ENCODE measurements at regions not wholly inside any gene's neighbourhood (a gene's known extent, or its start where the extent isn't known, plus 50 kb on each side); places are given as distances from the start of the nearest gene placed in this dataset.
"Not testable (repeated sequence)": the region's sequence is repeated elsewhere in the genome, so short reads cannot be mapped to it uniquely, and the experiment has no call there.

DNA sequence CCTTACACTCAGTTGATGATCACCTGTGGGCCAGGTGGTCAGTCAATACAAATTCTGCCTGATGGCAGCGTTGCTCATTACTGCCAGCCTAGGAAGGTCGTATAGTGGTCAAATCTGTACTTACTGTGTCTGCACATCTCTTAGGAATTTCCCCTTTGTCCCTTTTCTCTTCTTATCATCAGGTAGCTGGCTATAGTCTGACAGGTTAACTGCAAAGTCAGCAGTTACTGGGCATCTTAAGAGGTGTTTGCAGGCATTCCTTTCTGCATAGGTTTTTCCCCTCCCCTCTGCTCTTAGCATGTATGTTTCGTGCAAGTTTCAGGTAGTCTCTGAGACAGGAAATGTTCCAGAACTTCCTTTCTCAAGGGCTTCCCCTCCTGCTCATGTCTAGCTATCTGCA lies 298.7 kb downstream of the LRRIQ3 start:
- no peak overlapping the region for H3K4me3 Mint-ChIP-seq
- peaks cover 0 to 6% (median 4%) of the 10 kb centered on the region in 6 donors for H3K9me3 Mint-ChIP-seq
- H3K36me3 Mint-ChIP-seq, result no peaks in the 10 kb centered on the region
- no peak for DNase-seq
- no peaks in the 10 kb centered on the region for H3K27me3 Mint-ChIP-seq (ENCODE audit: low read depth in 3 of 3)
- no peak overlapping the region for H3K27ac Mint-ChIP-seq
- no peaks in the 10 kb centered on the region for H3K4me1 Mint-ChIP-seq

DNA sequence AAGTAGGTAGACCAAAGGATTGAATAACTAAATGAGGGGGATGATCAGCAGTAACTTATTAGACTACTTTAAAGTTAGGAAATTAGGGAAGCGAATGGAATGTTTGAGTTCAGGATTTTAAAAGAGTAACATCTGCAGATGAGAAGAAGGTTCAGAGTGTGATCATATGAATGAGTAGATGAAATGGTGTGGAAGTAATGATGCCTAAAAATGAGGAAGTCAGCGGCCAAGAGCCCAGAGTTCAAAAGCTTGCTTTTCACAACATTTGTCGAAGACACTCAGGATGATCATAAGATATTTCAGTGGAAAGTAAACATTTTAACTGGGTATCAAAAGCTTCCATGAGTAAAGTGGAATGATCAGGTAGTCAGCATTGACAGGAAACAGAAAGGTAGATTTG lies 299.4 kb downstream of the LRRIQ3 start:
- Mint-ChIP-seq H3K4me1 (no peaks in the 10 kb centered on the region), H3K36me3 (no peaks in the 10 kb centered on the region), H3K4me3 (no peak overlapping the region), H3K27me3 (ENCODE audit: low read depth in 3 of 3) (no peaks in the 10 kb centered on the region), H3K27ac (no peak overlapping the region), H3K9me3 (peaks cover 0 to 6% (median 4%) of the 10 kb centered on the region in 6 donors)
- no peak for DNase-seq

DNA sequence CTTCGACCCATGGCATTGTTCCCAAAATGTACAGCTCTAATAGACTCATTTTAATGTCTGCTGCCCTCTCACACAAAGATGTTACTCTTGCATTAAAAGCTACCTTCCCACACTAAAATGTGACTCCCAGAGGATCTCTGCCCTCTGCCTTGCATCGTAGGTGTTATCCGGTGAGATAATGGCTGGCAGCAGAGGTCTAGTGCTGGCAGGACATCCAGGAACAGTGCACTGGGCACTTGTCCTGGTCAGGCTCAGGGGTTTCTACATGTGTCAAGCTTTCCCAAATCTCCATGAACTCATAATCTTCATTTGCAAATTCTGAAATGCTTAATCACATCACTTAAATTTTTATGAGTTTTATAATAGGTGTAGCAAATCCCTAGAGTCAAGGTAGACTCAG lies 310.6 kb downstream of the LRRIQ3 start:
- Mint-ChIP-seq H3K4me3 (no peak overlapping the region), H3K27ac (no peak overlapping the region), H3K36me3 (no peaks in the 10 kb centered on the region), H3K4me1 (no peaks in the 10 kb centered on the region), H3K27me3 (ENCODE audit: low read depth in 3 of 3) (peaks cover 0 to 2% (median 0%) of the 10 kb centered on the region in 3 donors), H3K9me3 (peaks cover 0 to 20% (median 7%) of the 10 kb centered on the region in 6 donors)
- no peak for DNase-seq

DNA sequence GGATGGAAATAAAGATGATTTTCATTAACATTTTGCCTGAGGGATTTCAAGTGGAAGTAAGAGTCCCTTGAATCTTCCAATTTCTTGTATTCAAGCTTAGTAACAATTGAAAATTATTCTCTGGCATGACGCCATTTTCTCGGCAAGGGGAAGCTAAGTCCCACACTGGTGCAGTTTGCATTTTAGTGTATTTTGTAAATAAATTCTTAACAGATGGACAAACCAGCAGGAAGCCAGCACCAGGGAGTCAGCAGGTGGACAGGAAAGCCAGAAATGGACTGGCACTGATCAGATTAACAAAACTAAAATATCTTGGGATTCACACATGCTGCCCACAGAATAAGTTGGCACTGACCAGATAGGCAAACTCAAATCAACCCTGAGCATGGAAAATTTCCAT lies 311.3 kb downstream of the LRRIQ3 start:
- no peaks in the 10 kb centered on the region for H3K36me3 Mint-ChIP-seq

DNA sequence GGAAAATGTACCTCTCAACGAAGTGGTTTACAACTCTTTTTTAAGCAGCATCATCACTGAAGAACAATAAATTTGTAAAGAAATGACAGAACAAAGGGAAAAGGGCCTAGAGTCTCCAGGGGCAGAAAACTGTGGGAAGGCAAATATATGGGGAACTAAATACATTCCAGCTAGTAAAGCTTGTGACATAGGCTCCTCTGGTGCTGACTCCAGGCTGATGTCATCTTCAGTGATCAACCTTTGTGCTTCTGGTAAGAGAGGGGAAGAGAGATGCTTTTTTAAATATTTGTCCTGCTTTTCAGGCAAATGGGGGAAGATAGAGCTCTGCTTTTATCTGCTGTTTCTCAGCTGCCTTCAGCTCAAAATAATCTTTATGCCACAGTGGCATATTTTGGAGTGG lies 323.2 kb downstream of the LRRIQ3 start:
- H3K27ac Mint-ChIP-seq, result no peak overlapping the region
- H3K4me3 Mint-ChIP-seq, result no peak overlapping the region
- H3K36me3 Mint-ChIP-seq, result no peaks in the 10 kb centered on the region
- peaks cover 0 to 1% (median 0%) of the 10 kb centered on the region in 3 donors for H3K27me3 Mint-ChIP-seq (ENCODE audit: low read depth in 3 of 3)
- DNase-seq, result no peak
- peaks cover 3 to 14% (median 9%) of the 10 kb centered on the region in 6 donors for H3K9me3 Mint-ChIP-seq
- no peaks in the 10 kb centered on the region for H3K4me1 Mint-ChIP-seq

More for the DNA sequence above, 311.3 kb downstream of the LRRIQ3 start:
- H3K4me3 Mint-ChIP-seq, result no peak overlapping the region
- H3K27me3 Mint-ChIP-seq (ENCODE audit: low read depth in 3 of 3), result peaks cover 0 to 2% (median 0%) of the 10 kb centered on the region in 3 donors
- no peaks in the 10 kb centered on the region for H3K4me1 Mint-ChIP-seq
- no peak overlapping the region for H3K27ac Mint-ChIP-seq
- peaks cover 0 to 20% (median 7%) of the 10 kb centered on the region in 6 donors for H3K9me3 Mint-ChIP-seq
- DNase-seq, result no peak

DNA sequence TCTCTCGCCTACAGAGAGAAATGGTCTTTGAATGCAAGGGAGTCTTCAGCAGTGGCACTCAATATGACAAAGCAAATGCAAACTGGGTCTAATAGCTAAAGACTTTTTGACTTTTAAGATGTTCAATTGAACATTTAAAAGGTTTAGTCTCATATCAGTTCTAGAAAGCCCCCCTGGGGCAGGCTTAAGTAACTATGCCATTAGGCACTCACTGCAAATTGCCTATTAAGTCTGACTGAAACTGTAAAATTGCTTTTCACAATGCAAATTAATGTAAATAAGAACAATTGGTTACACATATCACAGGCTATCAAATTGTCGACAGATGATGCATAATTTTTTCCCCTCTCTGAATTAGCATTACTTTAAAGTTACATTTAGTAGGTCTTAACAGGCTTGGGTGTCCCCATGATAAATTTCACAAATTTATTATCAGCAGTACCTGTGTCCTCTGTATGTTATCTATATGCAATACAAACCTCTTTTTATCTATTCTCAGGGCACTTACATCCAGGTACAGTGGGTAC lies 329.1 kb downstream of the LRRIQ3 start:
- H3K27ac Mint-ChIP-seq, result no peak overlapping the region
- DNase-seq, result no peak
- H3K27me3 Mint-ChIP-seq (ENCODE audit: low read depth in 3 of 3), result peaks cover 0 to 4% (median 0%) of the 10 kb centered on the region in 3 donors
- peaks cover 0 to 13% (median 10%) of the 10 kb centered on the region in 6 donors for H3K9me3 Mint-ChIP-seq
- no peaks in the 10 kb centered on the region for H3K4me1 Mint-ChIP-seq
- peaks cover 0 to 3% (median 0%) of the 10 kb centered on the region in 3 donors for H3K36me3 Mint-ChIP-seq
- H3K4me3 Mint-ChIP-seq, result no peak overlapping the region

DNA sequence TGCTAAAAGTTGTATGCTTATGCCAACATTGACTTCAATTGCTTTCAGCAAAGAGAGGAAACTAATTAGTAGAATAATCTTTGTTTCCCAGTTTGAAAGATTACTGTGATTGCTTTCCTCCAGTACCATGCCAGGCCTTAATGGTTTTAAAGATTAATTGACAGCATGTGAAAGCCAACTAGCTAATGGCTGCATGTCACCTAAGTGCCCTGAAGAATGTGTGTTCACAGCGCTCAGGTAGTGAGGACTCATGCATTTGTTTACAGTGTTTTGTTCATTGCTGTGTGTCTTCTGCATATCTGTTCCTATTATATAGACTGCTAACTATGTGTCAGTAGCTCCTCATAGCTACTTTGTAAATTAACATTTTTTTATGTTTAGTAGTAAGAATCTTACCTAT lies 335.6 kb downstream of the LRRIQ3 start:
- Mint-ChIP-seq H3K27ac (no peak overlapping the region), H3K27me3 (ENCODE audit: low read depth in 3 of 3) (peaks cover 0 to 1% (median 0%) of the 10 kb centered on the region in 3 donors), H3K4me3 (no peak overlapping the region)

DNA sequence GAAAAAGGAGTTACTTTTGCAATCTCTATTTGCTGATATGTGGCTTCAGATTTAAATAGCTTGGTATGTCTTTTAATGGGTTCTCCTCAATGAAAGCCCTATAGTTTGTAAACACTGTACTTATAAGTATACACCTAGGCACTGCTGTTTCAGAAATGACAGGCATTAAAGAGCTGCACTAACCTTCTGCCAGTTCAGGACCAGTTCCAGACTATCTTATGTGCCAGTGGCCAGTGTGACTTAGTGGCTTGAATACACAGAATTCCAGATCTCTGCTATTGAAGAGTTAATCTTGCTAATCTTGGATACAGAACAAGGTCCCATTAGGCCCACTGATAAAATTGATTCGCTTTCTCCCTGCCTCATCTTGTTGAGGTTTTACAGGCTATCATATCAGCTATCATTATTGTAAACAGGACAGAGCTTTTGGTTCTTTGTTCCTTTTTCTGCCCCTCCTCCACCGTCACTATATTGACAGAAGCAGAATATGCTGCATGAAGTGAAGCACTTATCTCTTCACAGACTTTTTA lies 337.5 kb downstream of the LRRIQ3 start:
- no peaks in the 10 kb centered on the region for H3K36me3 Mint-ChIP-seq
- H3K4me3 Mint-ChIP-seq, result no peak overlapping the region
- H3K4me1 Mint-ChIP-seq, result no peaks in the 10 kb centered on the region
- peaks cover 0 to 1% (median 0%) of the 10 kb centered on the region in 3 donors for H3K27me3 Mint-ChIP-seq (ENCODE audit: low read depth in 3 of 3)
- no peak overlapping the region for H3K27ac Mint-ChIP-seq
- DNase-seq, result no peak
- H3K9me3 Mint-ChIP-seq, result peaks cover 0 to 19% (median 8%) of the 10 kb centered on the region in 6 donors

More for the DNA sequence above, 335.6 kb downstream of the LRRIQ3 start:
- no peak for DNase-seq
- Mint-ChIP-seq H3K9me3 (peaks cover 0 to 29% (median 10%) of the 10 kb centered on the region in 6 donors), H3K4me1 (no peaks in the 10 kb centered on the region), H3K36me3 (peaks cover 0 to 3% (median 0%) of the 10 kb centered on the region in 3 donors)

DNA sequence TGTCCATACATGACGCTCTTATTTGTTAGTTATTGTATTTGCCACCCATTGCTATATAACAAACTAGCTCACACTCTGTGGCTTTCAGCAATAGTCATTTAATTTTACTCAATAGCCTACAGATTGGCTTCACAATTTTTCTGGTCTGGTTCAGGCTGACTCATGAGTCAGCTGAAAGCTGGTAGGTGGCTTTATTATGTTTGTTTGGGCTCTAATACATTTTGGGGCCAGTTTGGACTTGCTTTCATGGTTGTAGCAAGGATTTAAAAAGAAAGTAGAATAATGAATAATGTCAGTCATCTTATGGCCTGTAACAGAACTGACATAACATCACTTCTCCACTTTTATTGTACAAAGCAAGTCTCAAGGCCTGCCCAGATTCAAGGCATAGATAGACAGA lies 338.7 kb downstream of the LRRIQ3 start:
- no peak for DNase-seq
- no peak overlapping the region for H3K27ac Mint-ChIP-seq
- peaks cover 0 to 24% (median 8%) of the 10 kb centered on the region in 6 donors for H3K9me3 Mint-ChIP-seq
- H3K4me1 Mint-ChIP-seq, result no peaks in the 10 kb centered on the region
- no peaks in the 10 kb centered on the region for H3K36me3 Mint-ChIP-seq
- peaks cover 0 to 1% (median 0%) of the 10 kb centered on the region in 3 donors for H3K27me3 Mint-ChIP-seq (ENCODE audit: low read depth in 3 of 3)
- H3K4me3 Mint-ChIP-seq, result no peak overlapping the region

DNA sequence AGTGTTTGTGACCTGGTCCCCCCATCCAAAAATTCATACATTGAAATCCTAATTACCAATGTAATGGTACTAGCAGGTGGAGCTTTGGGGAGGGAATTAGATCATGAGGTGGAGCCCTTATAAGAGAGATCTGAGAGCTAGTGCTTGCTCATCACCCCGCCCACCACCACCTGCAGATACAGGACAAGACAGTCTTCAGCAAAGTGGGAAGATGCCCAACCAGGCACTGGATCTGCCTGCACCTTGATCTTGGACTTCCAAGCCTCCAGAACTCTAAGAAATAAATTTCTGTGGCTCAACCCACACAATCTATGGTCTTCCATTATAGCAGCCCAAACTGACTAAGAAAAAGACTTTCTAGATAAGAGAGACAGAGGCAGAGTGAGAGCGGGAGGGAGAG lies 343.4 kb downstream of the LRRIQ3 start:
- no peaks in the 10 kb centered on the region for H3K4me1 Mint-ChIP-seq
- H3K4me3 Mint-ChIP-seq, result no peak overlapping the region
- H3K36me3 Mint-ChIP-seq, result no peaks in the 10 kb centered on the region
- no peaks in the 10 kb centered on the region for H3K27me3 Mint-ChIP-seq (ENCODE audit: low read depth in 3 of 3)
- peaks cover 2 to 36% (median 13%) of the 10 kb centered on the region in 6 donors for H3K9me3 Mint-ChIP-seq
- no peak overlapping the region for H3K27ac Mint-ChIP-seq
- DNase-seq, result no peak

DNA sequence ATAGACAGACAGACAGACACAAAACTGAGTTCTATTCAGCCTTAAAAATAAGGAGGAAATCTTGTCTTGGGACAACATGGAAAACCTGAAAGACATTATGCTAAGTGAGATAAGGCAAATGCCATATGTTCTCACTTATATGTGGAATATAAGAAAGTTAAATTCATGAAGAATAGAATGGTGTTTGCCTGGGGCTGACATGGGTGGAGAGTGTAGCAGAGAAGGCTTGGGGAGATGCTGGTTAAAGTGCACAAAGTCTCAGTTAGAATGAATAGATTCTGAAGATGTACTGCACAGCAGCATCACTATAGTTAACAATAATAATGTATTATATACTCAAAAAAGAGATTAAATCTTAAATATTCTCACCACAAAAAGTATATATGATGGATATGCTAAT lies 355.5 kb downstream of the LRRIQ3 start:
- Mint-ChIP-seq H3K4me1 (no peaks in the 10 kb centered on the region), H3K27ac (no peak overlapping the region), H3K9me3 (peaks cover 0 to 18% (median 4%) of the 10 kb centered on the region in 6 donors), H3K4me3 (no peak overlapping the region), H3K27me3 (ENCODE audit: low read depth in 3 of 3) (peaks cover 0 to 2% (median 2%) of the 10 kb centered on the region in 3 donors), H3K36me3 (no peaks in the 10 kb centered on the region)
- DNase-seq, result no peak

DNA sequence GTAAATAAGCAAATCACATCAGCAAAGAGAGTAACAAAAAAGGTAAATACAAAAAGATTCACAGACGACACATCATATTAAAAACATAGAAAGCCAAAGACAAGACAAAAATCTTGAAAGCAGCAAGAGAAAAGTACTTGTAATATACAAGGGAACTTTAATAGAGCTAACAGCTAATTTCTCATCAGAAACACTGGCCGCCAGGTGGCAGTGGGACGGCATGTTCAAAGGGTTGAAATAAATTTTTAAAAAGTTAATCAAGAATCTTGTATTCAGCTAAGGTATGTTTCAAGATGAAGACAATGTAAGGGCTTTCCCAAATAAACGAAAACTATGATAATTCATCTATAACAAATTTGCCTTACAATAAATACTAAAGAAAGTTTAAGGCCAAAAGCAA lies 358.1 kb downstream of the LRRIQ3 start:
- no peak overlapping the region for H3K27ac Mint-ChIP-seq
- peaks cover 0 to 19% (median 6%) of the 10 kb centered on the region in 6 donors for H3K9me3 Mint-ChIP-seq
- no peak for DNase-seq
- H3K4me1 Mint-ChIP-seq, result no peaks in the 10 kb centered on the region
- H3K36me3 Mint-ChIP-seq, result no peaks in the 10 kb centered on the region
- peaks cover 0 to 2% (median 2%) of the 10 kb centered on the region in 3 donors for H3K27me3 Mint-ChIP-seq (ENCODE audit: low read depth in 3 of 3)
- no peak overlapping the region for H3K4me3 Mint-ChIP-seq

DNA sequence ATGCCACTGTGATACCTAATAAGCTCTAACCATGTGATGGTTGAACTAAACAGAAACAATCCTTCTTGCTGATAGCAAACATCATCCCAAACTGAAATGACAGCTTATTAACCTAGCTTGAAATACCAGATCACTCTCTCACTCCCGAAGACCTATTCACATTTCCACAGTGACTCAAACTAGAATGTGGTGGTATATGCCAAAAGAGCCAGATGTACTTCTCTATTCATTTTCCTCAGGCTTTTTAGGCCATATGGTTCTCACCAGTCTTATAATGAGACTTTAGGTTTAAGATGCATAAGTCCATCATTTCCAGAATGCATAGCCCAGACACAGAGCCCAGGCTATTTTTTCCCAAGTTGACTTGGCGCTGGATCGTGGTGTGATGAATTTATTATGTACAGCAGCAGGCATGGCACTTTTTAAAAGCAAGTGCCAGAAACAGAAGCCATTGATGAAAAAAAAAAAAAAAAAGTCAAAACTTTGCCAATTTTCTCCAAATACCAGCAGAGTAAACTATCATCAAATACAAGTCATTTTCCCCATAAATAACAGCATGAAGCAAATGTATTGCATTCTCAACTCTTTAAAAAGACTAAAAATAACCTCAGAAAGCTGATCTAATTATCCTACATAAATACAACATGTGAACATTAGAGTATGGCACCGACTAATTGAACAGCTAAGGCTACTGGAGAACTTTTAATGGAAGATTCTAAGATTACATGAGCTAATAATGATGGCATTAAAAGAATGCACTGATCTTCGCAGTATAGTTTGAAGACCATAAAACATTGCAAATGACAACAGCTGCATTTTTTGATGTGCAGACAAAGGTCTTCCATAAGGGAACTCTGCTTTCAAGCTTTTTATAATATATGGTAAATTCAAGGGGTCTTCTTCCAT lies 365.4 kb downstream of the LRRIQ3 start:
- peaks cover 0 to 2% (median 0%) of the 10 kb centered on the region in 3 donors for H3K27me3 Mint-ChIP-seq (ENCODE audit: low read depth in 3 of 3)
- no peak overlapping the region for H3K27ac Mint-ChIP-seq
- no peaks in the 10 kb centered on the region for H3K36me3 Mint-ChIP-seq
- no peaks in the 10 kb centered on the region for H3K4me1 Mint-ChIP-seq
- no peak for DNase-seq
- H3K9me3 Mint-ChIP-seq, result peaks cover 6 to 12% (median 9%) of the 10 kb centered on the region in 6 donors
- H3K4me3 Mint-ChIP-seq, result no peak overlapping the region

DNA sequence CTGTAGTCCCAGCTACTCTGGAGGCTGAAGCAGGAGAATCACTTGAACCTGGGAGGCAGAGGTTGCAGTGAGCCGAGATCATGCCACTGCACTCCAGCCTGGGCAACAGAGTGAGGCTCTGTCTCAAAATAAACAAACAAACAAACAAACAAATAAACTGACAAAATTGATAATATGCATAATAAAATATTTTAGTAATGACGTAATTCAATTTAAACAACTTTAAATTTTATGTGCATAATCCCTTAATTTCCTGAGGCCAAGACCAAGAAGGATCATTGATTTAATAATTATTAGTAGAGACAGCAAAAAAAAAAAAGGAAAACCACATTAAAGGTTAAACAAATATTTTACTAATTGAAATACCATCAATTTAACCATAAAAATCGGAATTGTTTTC lies 370.7 kb downstream of the LRRIQ3 start:
- DNase-seq; H3K4me1 Mint-ChIP-seq; H3K27ac Mint-ChIP-seq; H3K36me3 Mint-ChIP-seq; H3K27me3 Mint-ChIP-seq (ENCODE audit: low read depth in 3 of 3); H3K4me3 Mint-ChIP-seq: not testable (repeated sequence)
- peaks cover 2 to 26% (median 3%) of the 10 kb centered on the region in 6 donors for H3K9me3 Mint-ChIP-seq

Data from immature natural killer cell (primary cell).